Common myeloid progenitor, CD34-positive (primary cell): ENCODE measurements at regions not wholly inside any gene's neighbourhood (a gene's known extent, or its start where the extent isn't known, plus 50 kb on each side); places are given as distances from the start of the nearest gene placed in this dataset.

Experiments used
- CTCF ChIA-PET: fragments of 350-600 bp; sonication (Branson Sonifier 250); formaldehyde crosslinking; loops from one replicate; lab custom pipeline; 2021; ENCODE audit warnings: antibody characterized with exemption; lab: Charles Lee
- POLR2A ChIA-PET: fragments of 350-600 bp; sonication (Branson Sonifier 250); formaldehyde crosslinking; loops from one replicate; lab custom pipeline; 2021; ENCODE audit warnings: antibody characterized with exemption; lab: Charles Lee
- DNase-seq, 3 donors: peaks; one replicate each; pipeline versions ENCODE4 v3.0.0 to v3.0.0-alpha.2; 2013
- H3K27ac ChIP-seq, 2 experiments: 1 replicate in 1 of 2; 2 replicates in 1 of 2; pipeline ENCODE4 v1.7.0; 2013; ENCODE audit warnings: inconsistent platforms in 2 of 2, low read length in 2 of 2, mild to moderate bottlenecking in 2 of 2, low read depth in 1 of 2, moderate library complexity in 1 of 2; ENCODE audit not compliant: severe bottlenecking in 2 of 2, insufficient read depth in 1 of 2, poor library complexity in 1 of 2
- H3K27me3 ChIP-seq, 5 experiments: replicated peaks in 2 of 5; 1 replicate in 3 of 5; 2 replicates in 2 of 5; pipeline versions ENCODE4 v1.6.1 to v1.7.0; 2013; ENCODE audit warnings: low read length in 4 of 5, mild to moderate bottlenecking in 2 of 5, moderate library complexity in 2 of 5, inconsistent platforms in 1 of 5; ENCODE audit not compliant: insufficient read depth in 5 of 5, control insufficient read depth in 4 of 5
- H3K36me3 ChIP-seq, 4 experiments: 1 replicate in 2 of 4; 2 replicates in 2 of 4; pipeline versions ENCODE4 v1.6.1 to v1.7.0; 2013; ENCODE audit warnings: low read length in 3 of 4, control low read depth in 1 of 4, mild to moderate bottlenecking in 1 of 4; ENCODE audit not compliant: control insufficient read depth in 4 of 4, insufficient read depth in 4 of 4
- H3K4me1 ChIP-seq, 4 experiments: 1 replicate in 3 of 4; 2 replicates in 1 of 4; pipeline versions ENCODE4 v1.6.1 to v1.7.1; 2013; ENCODE audit warnings: low read length in 3 of 4, mild to moderate bottlenecking in 3 of 4, control low read depth in 1 of 4, inconsistent platforms in 1 of 4, moderate library complexity in 1 of 4; ENCODE audit not compliant: control insufficient read depth in 4 of 4, insufficient read depth in 4 of 4; ENCODE audit errors: control extremely low read depth in 1 of 4
- H3K4me3 ChIP-seq, 7 experiments: 1 replicate in 4 of 7; 2 replicates in 3 of 7; pipeline versions ENCODE4 v1.5.1 to v1.7.0; 2013; ENCODE audit warnings: mild to moderate bottlenecking in 7 of 7, low read length in 6 of 7, moderate library complexity in 6 of 7, inconsistent platforms in 2 of 7, low read depth in 2 of 7, control low read depth in 1 of 7; ENCODE audit not compliant: insufficient read depth in 4 of 7, control insufficient read depth in 1 of 7; ENCODE audit errors: extremely low read depth in 1 of 7
- H3K9me3 ChIP-seq, 5 experiments: 1 replicate in 4 of 5; 2 replicates in 1 of 5; pipeline versions ENCODE4 v1.6.1 to v1.7.1; 2013; ENCODE audit warnings: low read length in 4 of 5, mild to moderate bottlenecking in 2 of 5, inconsistent platforms in 1 of 5, low read depth in 1 of 5, moderate library complexity in 1 of 5; ENCODE audit not compliant: control insufficient read depth in 4 of 5, insufficient read depth in 2 of 5; ENCODE audit errors: control extremely low read depth in 1 of 5
- WGBS: methylation state at CpG from one replicate; pipeline ENCODE4 v1.1.5; 2013; ENCODE audit not compliant: insufficient coverage; 5-methylcytosine and 5-hydroxymethylcytosine counted together

DNA sequence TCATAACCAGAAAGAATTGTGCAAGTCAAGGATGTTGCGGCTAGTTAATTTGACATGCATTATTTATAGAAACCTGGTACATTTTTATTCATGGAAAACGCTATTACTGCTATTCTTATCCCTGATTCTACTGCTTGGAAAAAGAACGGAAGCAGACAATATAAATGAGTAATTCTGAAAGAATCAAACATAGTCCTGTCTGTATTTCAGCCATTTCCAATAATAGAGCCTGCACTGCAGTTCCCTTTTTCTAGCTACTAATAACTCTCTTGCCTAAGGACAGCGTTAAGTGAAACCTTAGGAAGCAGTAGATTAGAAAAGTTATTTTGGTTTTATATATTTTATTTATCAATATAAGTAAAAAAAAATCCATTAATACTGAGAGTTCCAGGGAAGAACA, 414.9 kb downstream of the CYLC2 start:
- no peaks in the 10 kb centered on the region for H3K27me3 ChIP-seq
- 100% methylated on average over 2 of the region's 4 CpGs for WGBS

DNA sequence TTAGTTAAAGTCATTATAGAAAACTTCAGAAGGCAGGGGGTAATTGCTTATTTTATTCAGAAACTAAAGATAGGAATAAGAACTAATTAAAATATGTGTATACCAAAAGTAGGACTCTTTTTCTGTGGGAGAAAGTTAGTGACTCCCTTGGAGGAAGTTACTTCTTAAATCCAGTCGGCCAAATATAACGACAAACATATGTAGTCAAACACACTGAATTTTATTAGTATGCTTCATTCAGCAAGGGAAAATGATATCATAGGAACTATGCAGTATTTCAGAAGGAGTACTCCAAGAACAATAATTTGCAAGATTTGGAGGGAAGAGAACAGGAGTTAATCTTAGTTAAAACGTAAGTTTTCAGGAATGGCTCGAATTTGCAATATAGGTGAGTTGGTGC, 432.6 kb downstream of the CYLC2 start:
- Histone ChIP-seq H3K27me3 (no peaks in the 10 kb centered on the region), H3K4me3 (no peak overlapping the region), H3K9me3 (no peaks in the 10 kb centered on the region), H3K27ac (no peak overlapping the region), H3K36me3 (no peaks in the 10 kb centered on the region), H3K4me1 (no peaks in the 10 kb centered on the region)
- no peak for DNase-seq
- 100% methylated on average over 1 of the region's 4 CpGs for WGBS
- ChIA-PET CTCF (no interaction called here), POLR2A (no interaction called here)

More for the DNA sequence above, 414.9 kb downstream of the CYLC2 start:
- DNase-seq = no peak
- POLR2A ChIA-PET = no interaction called here
- Histone ChIP-seq H3K27ac (no peak overlapping the region), H3K36me3 (no peaks in the 10 kb centered on the region), H3K4me3 (no peak overlapping the region), H3K9me3 (no peaks in the 10 kb centered on the region), H3K4me1 (no peaks in the 10 kb centered on the region)
- CTCF ChIA-PET = no interaction called here

DNA sequence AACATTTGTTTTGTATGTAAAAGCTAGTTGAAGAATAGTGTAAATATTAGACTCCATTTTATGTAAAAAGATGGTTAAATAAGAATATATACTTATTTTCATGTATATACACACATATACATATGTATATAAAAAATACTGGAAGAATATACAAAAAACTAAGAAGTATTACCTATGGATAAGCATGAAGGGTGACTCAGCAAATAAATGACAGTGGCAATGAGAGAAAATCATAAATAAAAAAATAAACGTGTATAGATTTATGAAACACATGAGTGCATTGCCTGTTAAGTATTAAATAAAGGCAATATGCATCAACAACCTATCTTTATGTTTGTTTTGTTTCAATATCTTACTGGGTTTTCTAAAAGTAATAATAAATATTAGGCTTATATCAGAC, 435.3 kb downstream of the CYLC2 start:
- no CpG with 5 or more reads among the region's 1 CpG for WGBS
- POLR2A ChIA-PET = no interaction called here
- Histone ChIP-seq H3K36me3 (no peaks in the 10 kb centered on the region), H3K27me3 (no peaks in the 10 kb centered on the region), H3K4me1 (no peaks in the 10 kb centered on the region), H3K9me3 (no peaks in the 10 kb centered on the region), H3K27ac (no peak overlapping the region), H3K4me3 (no peak overlapping the region)
- CTCF ChIA-PET = no interaction called here
- DNase-seq = no peak

DNA sequence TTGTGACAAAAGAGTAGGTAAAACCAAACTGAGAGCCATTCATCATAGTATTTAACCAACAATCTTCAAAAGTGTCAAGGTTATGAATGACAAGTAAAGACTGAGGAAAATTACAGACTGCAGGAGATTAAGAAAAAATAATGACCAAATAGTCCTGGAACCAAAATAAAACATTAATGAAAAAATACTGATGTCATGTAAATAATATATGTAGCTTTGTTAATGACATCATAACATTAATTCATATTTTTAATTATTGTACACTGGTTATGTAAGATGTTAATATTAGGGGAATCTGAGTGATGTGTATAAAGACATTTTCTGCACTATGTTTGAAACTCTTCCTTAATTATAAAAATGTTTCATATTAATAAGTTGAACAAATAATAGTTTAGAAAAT, 436.7 kb downstream of the CYLC2 start:
- Histone ChIP-seq H3K36me3 (no peaks in the 10 kb centered on the region), H3K27ac (no peak overlapping the region), H3K4me3 (no peak overlapping the region), H3K4me1 (no peaks in the 10 kb centered on the region), H3K27me3 (no peaks in the 10 kb centered on the region), H3K9me3 (no peaks in the 10 kb centered on the region)
- no peak for DNase-seq
- POLR2A ChIA-PET = no interaction called here
- CTCF ChIA-PET = no interaction called here

DNA sequence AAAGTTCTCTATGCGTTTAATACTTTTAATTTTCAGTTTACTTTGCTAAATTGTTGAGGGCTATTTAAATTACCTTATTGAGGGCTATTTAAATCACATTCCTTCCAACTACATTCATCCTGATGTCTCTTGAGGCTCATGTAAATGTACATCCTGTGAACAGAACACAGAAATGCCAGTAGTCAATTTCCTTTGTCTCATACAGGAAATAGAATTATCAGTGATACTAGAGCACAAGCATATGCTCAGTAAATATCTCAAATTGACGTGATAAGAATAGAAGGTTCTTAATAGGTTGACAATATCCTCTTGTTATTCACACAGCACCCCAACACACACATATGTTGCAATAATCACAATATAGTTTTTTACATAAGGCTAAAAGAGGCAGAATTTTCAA, 449.0 kb downstream of the CYLC2 start:
- WGBS = no CpG with 5 or more reads among the region's 2 CpGs
- Histone ChIP-seq H3K27ac (no peak overlapping the region), H3K27me3 (no peaks in the 10 kb centered on the region), H3K36me3 (no peaks in the 10 kb centered on the region), H3K4me1 (no peaks in the 10 kb centered on the region), H3K9me3 (peaks cover 0 to 4% (median 0%) of the 10 kb centered on the region in 5 experiments), H3K4me3 (no peak overlapping the region)
- no peak for DNase-seq
- CTCF ChIA-PET = no interaction called here
- POLR2A ChIA-PET = no interaction called here

DNA sequence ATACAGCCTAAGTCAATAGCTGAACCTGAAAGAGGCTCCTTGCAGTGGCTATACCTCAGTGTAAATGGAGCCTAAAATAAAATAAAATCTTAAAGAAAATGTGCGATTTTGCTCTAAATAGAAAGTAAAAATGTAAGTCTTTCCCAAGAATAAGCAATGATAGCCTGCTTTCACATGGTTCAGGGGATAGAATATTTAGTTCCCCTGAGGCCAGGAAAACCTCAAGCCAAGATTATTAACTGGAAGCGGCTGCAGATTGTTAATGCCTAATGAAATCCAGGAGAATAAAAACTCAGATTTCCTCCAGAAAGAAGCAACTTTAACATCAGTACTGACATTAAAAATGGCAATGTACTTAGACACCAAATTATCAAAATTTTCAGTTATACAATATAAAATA, 463.7 kb downstream of the CYLC2 start:
- POLR2A ChIA-PET = no interaction called here
- CTCF ChIA-PET = no interaction called here
- Histone ChIP-seq H3K9me3 (no peaks in the 10 kb centered on the region), H3K4me1 (no peaks in the 10 kb centered on the region), H3K36me3 (no peaks in the 10 kb centered on the region), H3K27ac (no peak overlapping the region), H3K27me3 (no peaks in the 10 kb centered on the region), H3K4me3 (no peak overlapping the region)
- DNase-seq = no peak
- WGBS = 90% methylated on average over 1 of the region's 2 CpGs

DNA sequence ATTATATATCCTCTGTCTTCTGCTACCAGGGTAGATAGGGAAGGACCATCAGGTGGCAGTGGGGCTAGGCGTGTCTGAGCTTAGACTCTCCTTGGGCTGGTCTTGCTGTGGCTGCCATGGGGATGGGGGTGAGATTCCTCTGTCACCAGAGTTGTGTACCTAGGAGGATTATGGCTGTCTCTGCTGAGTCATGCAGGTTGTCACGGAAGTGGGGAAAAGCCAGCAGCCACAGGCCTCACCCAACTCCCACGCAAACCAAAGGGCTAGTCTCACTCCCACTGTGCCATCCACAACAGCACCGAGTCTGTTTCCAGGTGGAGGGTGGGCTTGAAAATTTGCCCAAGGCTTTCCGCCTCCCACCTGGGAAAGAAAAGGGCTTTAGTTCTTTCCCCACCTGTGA, 476.1 kb downstream of the CYLC2 start:
- no peaks in the 10 kb centered on the region for H3K4me1 ChIP-seq
- DNase-seq = no peak
- ChIA-PET CTCF (no interaction called here), POLR2A (no interaction called here)
- H3K27me3 ChIP-seq = no peaks in the 10 kb centered on the region
- H3K27ac ChIP-seq = no peak overlapping the region
- H3K4me3 ChIP-seq = no peak overlapping the region
- 84% methylated on average over 4 of the region's 5 CpGs for WGBS
- no peaks in the 10 kb centered on the region for H3K36me3 ChIP-seq
- no peaks in the 10 kb centered on the region for H3K9me3 ChIP-seq
